Activated CD4-positive, alpha-beta T cell treated with anti-CD3 and anti-CD28 coated beads for 36 hours (primary cell): ENCODE measurements at regions not wholly inside any gene's neighbourhood (a gene's known extent, or its start where the extent isn't known, plus 50 kb on each side); places are given as distances from the start of the nearest gene placed in this dataset.

Source experiments
- ATAC-seq: fragments of 200-7000 bp; cut with Tn5 transposase; one replicate; pipeline ENCODE4 v1.10.0; 2021; ENCODE audit warnings: mild to moderate bottlenecking, moderate library complexity
- CTCF ChIA-PET: fragments of 350-600 bp; sonication (Branson Sonifier 250); formaldehyde crosslinking; loops from one replicate; lab custom pipeline; 2021; ENCODE audit warnings: antibody characterized with exemption; lab: Charles Lee
- POLR2A ChIA-PET: fragments of 350-600 bp; sonication (Branson Sonifier 250); formaldehyde crosslinking; loops from one replicate; lab custom pipeline; 2021; ENCODE audit warnings: antibody characterized with exemption, inconsistent platforms; lab: Charles Lee
- DNase-seq: peaks from one replicate; pipeline ENCODE4 v3.0.0-alpha.2; 2020
- H3K27ac Mint-ChIP-seq: one replicate; pipeline ENCODE4 v1.8.0; 2021; ENCODE audit warnings: mixed read lengths
- H3K27me3 Mint-ChIP-seq: one replicate; pipeline ENCODE4 v1.8.0; 2021; ENCODE audit warnings: mixed read lengths
- H3K36me3 Mint-ChIP-seq: one replicate; pipeline ENCODE4 v1.8.0; 2021; ENCODE audit warnings: low read depth, mixed read lengths
- H3K4me1 Mint-ChIP-seq: one replicate; pipeline ENCODE4 v1.8.0; 2021; ENCODE audit warnings: mixed read lengths
- H3K4me3 Mint-ChIP-seq: one replicate; pipeline ENCODE4 v1.8.0; 2021; ENCODE audit warnings: mild to moderate bottlenecking, moderate library complexity, mixed read lengths
- H3K9me3 Mint-ChIP-seq: one replicate; pipeline ENCODE4 v1.8.0; 2021; ENCODE audit warnings: low read depth, mixed read lengths
- intact Hi-C, 2 experiments: fragments of 100-400 bp; cut with DNase I in 1 of 2; cut with micrococcal nuclease in 1 of 2; formaldehyde crosslinking; loops; one replicate each; pipeline versions ENCODE4 v1.14.2 to v1.15.1; 2022 to 2024; cut with DNase I, micrococcal nuclease

GRCh38 chr2:104280216-104280615 lies 573.7 kb upstream of the POU3F3 start:
- POLR2A ChIA-PET: no interaction called here
- no peaks in the 10 kb centered on the region for H3K9me3 Mint-ChIP-seq
- H3K36me3 Mint-ChIP-seq: no peaks in the 10 kb centered on the region
- CTCF ChIA-PET: no interaction called here
- intact Hi-C loops: no loop called here
- no peaks in the 10 kb centered on the region for H3K27me3 Mint-ChIP-seq
- H3K4me1 Mint-ChIP-seq: no peaks in the 10 kb centered on the region
- no peak overlapping the region for H3K4me3 Mint-ChIP-seq
- ATAC-seq (no peak), DNase-seq (no peak)
- no peak overlapping the region for H3K27ac Mint-ChIP-seq

DNA sequence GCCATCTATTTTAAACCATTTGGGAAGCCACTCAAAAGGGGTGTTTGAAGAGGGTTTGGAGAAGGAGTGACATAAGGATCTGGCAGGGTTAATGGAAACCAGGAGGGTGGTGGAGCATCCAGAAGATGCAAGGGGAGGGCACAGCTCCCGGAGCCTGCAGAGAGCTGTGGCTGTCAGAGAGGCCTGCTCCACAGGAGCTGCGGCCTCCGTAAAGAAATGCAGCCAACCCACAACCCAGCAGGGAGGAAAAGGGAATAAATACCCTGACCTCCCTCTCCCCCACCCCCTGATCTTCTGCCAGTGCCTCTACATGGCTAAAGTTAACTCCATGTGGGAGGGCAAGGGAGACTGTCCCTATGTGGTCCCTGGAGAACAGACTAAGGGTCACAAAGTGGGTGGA lies 567.1 kb upstream of the POU3F3 start:
- Mint-ChIP-seq H3K4me3 (no peak overlapping the region), H3K27ac (no peak overlapping the region), H3K36me3 (no peaks in the 10 kb centered on the region), H3K9me3 (no peaks in the 10 kb centered on the region), H3K4me1 (no peaks in the 10 kb centered on the region), H3K27me3 (peaks cover 3% of the 10 kb centered on the region)
- intact Hi-C loops: no loop called here
- no peak for ATAC-seq
- POLR2A ChIA-PET: no interaction called here
- no peak for DNase-seq
- CTCF ChIA-PET: no interaction called here

DNA sequence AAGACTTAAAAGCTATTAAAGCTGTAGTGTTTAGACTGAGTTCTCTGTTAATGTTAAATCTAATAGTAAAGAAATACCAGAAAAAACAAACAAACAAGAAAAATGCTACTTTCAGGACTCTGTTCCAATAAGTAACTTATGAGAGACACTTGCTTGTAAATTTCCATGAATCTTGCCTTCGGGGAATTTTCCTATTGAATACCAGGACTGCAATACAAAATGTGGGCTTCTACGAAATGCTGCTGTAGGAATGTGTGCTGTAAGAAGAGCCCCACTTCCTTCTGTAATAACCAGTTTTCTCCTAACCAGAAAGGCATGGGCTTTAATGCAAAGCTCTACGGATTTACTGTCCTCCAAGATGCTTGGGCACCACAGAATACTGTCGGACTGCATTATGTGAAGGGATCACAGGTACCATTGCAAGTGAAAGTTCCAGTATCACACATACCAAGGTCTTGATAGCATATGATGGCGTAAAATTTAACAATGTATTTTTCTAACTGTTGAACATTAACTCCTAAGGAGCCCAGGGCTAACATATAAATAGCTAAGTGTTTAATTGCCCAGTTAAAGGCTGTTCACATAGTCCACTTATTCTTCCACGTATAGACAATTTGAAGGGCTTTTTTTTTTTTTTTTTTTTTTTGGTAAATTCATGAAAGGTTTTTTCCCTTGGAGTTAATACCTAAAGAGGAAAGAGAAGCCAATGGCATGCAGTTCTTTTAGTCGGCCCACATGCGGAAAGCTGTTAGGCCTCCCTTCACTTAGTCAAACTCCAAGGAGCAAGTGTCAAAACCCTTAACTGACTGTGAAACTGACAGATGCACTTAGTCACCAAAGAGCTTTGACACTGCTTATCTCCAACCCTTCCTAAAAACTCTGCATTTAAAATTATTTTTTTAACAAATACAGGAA lies 564.0 kb upstream of the POU3F3 start:
- Mint-ChIP-seq H3K36me3 (no peaks in the 10 kb centered on the region), H3K9me3 (no peaks in the 10 kb centered on the region), H3K27me3 (peaks cover 3% of the 10 kb centered on the region), H3K27ac (no peak overlapping the region), H3K4me3 (no peak overlapping the region), H3K4me1 (no peaks in the 10 kb centered on the region)
- no peak for DNase-seq
- CTCF ChIA-PET: no interaction called here
- ATAC-seq: no peak
- intact Hi-C loops: no loop called here
- POLR2A ChIA-PET: interaction anchor here (0.6 kb wide), 1 partner anchor 156 kb away, joined by 3 read pairs; no protein-coding TSS in a partner anchor

DNA sequence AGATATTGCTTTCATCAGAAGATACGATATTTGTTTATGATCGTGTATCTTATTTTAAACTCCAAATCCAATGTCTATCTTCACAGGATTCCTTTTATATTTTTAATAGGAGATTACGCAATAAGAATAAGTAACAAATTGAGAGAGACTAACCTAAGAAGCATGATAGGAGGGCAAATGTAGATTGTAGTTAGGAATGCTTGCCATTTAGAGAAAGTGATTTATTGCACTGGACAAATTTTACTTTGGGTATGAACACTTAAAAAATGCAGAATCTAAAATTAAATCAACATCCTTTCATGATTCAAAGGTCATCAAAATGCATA lies 563.4 kb upstream of the POU3F3 start:
- CTCF ChIA-PET: no interaction called here
- Mint-ChIP-seq H3K4me3 (no peak overlapping the region), H3K27me3 (peaks cover 3% of the 10 kb centered on the region), H3K4me1 (no peaks in the 10 kb centered on the region), H3K27ac (no peak overlapping the region), H3K36me3 (no peaks in the 10 kb centered on the region), H3K9me3 (no peaks in the 10 kb centered on the region)
- no peak for DNase-seq
- intact Hi-C loops: no loop called here
- no peak for ATAC-seq
- POLR2A ChIA-PET: interaction anchor here (0.6 kb wide), 1 partner anchor 155 kb away, joined by 3 read pairs; no protein-coding TSS in a partner anchor

- H3K36me3 Mint-ChIP-seq: no peaks in the 10 kb centered on the region
- ATAC-seq: no peak
- intact Hi-C loops: no loop called here
- CTCF ChIA-PET: no interaction called here
- no peaks in the 10 kb centered on the region for H3K4me1 Mint-ChIP-seq
- DNase-seq: no peak
- POLR2A ChIA-PET: no interaction called here
- H3K27ac Mint-ChIP-seq: no peak overlapping the region
- no peak overlapping the region for H3K4me3 Mint-ChIP-seq
- peaks cover 3% of the 10 kb centered on the region for H3K27me3 Mint-ChIP-seq
- H3K9me3 Mint-ChIP-seq: peaks cover 3% of the 10 kb centered on the region
Observed at GRCh38 chr2:104312684-104313083, 541.2 kb upstream of the POU3F3 start.

DNA sequence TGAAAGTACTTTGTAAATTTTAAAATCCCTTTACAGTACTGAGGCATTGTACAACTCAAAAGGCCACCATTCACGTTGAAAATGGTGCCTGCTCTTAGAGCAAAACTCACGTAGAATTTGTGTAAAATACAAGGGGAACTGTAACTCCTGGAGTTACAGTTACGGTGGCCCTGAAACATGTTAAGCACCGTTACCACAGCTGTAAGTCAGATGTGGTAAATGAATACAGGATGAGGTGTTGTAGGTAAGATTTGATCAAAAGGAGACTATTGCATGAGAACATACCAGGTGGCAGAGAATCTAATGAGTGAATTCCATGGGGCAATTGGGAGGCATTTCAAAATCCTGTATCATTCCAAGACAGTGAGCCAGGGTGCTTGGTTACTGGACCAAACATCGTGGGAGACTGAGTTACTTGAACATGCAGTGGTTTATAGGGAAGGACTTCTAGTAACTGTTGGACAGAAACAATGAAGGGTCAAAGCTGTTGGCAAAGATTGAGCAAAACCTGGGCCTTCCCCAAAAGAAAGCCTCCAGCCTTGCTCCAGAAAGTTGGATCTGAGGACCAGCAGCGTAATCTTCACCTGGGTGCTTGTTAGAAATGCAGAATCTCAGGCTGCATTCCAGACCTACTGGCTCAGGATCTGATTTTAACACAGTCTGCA lies 535.8 kb upstream of the POU3F3 start:
- Mint-ChIP-seq H3K4me1 (no peaks in the 10 kb centered on the region), H3K27me3 (peaks cover 15% of the 10 kb centered on the region), H3K27ac (no peak overlapping the region), H3K9me3 (no peaks in the 10 kb centered on the region), H3K36me3 (no peaks in the 10 kb centered on the region), H3K4me3 (no peak overlapping the region)
- ChIA-PET CTCF (no interaction called here), POLR2A (no interaction called here)
- intact Hi-C loops: no loop called here
- no peak for DNase-seq
- ATAC-seq: no peak

DNA sequence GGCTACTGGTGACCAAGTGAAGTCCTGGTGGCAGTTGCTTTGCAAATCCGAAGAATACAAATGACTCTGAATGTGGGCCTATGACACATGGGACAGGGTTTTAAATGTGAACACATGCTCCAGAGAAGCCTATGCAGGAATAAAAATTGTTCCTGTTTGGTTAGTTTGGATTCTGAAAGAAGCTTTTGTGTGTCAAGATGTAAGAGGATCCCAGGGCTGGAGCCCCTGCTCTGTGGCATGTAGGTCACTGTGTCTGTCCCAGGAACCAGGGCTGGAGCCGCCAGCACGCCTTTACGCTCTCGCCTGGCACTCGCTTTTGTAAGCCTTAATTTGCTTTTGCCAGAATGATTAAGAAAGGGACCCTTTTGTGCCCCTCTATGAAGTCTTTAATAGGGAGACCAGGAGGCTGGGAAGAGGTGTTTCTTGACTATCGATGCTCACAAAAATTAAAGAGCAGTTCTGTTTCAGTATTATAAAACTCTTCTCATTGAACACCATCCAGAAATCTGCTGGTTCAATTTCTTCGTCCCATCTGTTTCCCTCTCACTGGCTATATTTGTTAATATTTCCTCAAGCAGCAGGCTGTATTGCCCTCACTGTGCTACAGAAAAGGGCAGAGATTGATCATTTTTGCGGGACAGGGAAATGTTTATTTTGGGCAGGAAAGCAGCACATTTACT lies 532.7 kb upstream of the POU3F3 start:
- POLR2A ChIA-PET: no interaction called here
- H3K4me1 Mint-ChIP-seq: no peaks in the 10 kb centered on the region
- intact Hi-C loops: no loop called here
- H3K27ac Mint-ChIP-seq: no peak overlapping the region
- DNase-seq (no peak), ATAC-seq (no peak)
- CTCF ChIA-PET: interaction anchor here (1.0 kb wide), 1 partner anchor 28 kb away, joined by 4 read pairs; no protein-coding TSS in a partner anchor
- H3K27me3 Mint-ChIP-seq: peaks cover 20% of the 10 kb centered on the region
- no peak overlapping the region for H3K4me3 Mint-ChIP-seq
- no peaks in the 10 kb centered on the region for H3K36me3 Mint-ChIP-seq
- no peaks in the 10 kb centered on the region for H3K9me3 Mint-ChIP-seq

DNA sequence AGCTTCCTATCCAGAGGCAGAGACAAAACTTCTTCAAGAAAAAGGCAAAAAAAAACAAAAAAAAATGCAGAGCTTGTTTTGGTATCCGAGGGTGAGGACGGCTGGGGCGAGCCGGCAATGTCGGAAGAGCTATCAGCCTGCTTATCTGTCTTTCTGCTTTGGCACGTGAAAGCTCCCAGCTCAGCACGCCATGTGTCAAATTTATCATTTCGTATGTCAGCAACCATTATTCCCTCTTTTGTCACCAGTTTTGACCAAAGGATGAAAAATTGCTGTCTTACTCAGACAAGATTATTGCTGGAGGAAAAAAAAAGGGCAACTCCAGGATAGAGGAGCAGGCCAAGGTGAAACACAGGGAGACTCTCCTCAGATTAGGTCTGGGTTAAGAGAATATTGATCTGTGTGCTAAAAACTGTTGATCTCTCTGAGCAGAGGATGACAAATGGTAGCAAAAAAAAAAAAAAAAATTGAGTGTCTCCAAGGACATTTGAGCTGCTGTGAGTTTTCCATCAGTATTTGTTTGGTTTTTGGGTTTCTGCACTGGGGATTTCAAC lies 532.0 kb upstream of the POU3F3 start:
- H3K4me3 Mint-ChIP-seq: no peak overlapping the region
- intact Hi-C loops: no loop called here
- CTCF ChIA-PET: interaction anchor here (1.0 kb wide), 1 partner anchor 29 kb away, joined by 4 read pairs; no protein-coding TSS in a partner anchor
- H3K27me3 Mint-ChIP-seq: peaks cover 20% of the 10 kb centered on the region
- H3K36me3 Mint-ChIP-seq: no peaks in the 10 kb centered on the region
- H3K4me1 Mint-ChIP-seq: no peaks in the 10 kb centered on the region
- no peak for DNase-seq
- ATAC-seq: no peak
- POLR2A ChIA-PET: no interaction called here
- no peaks in the 10 kb centered on the region for H3K9me3 Mint-ChIP-seq
- H3K27ac Mint-ChIP-seq: no peak overlapping the region

GRCh38 chr2:104332731-104333130 lies 521.2 kb upstream of the POU3F3 start:
- no peak overlapping the region for H3K27ac Mint-ChIP-seq
- peaks cover 5% of the 10 kb centered on the region for H3K27me3 Mint-ChIP-seq
- H3K36me3 Mint-ChIP-seq: no peaks in the 10 kb centered on the region
- ATAC-seq (no peak), DNase-seq (no peak)
- H3K4me1 Mint-ChIP-seq: no peaks in the 10 kb centered on the region
- H3K4me3 Mint-ChIP-seq: no peak overlapping the region
- ChIA-PET POLR2A (no interaction called here), CTCF (interaction anchor here (0.9 kb wide), 1 partner anchor 517 kb away, joined by 3 read pairs; no protein-coding TSS in a partner anchor)
- H3K9me3 Mint-ChIP-seq: no peaks in the 10 kb centered on the region
- intact Hi-C loops: no loop called here

GRCh38 chr2:104337869-104338268 lies 516.0 kb upstream of the POU3F3 start:
- POLR2A ChIA-PET: no interaction called here
- no peaks in the 10 kb centered on the region for H3K9me3 Mint-ChIP-seq
- no peaks in the 10 kb centered on the region for H3K36me3 Mint-ChIP-seq
- no peak overlapping the region for H3K27ac Mint-ChIP-seq
- intact Hi-C loops: no loop called here
- peaks cover 5% of the 10 kb centered on the region for H3K27me3 Mint-ChIP-seq
- ATAC-seq: no peak
- CTCF ChIA-PET: no interaction called here
- H3K4me1 Mint-ChIP-seq: no peaks in the 10 kb centered on the region
- no peak overlapping the region for H3K4me3 Mint-ChIP-seq
- DNase-seq: no peak

GRCh38 chr2:104340162-104340561 lies 513.8 kb upstream of the POU3F3 start:
- ChIA-PET CTCF (no interaction called here), POLR2A (no interaction called here)
- intact Hi-C loops: no loop called here
- H3K4me1 Mint-ChIP-seq: no peaks in the 10 kb centered on the region
- no peaks in the 10 kb centered on the region for H3K36me3 Mint-ChIP-seq
- ATAC-seq: no peak
- H3K4me3 Mint-ChIP-seq: no peak overlapping the region
- no peak for DNase-seq
- no peak overlapping the region for H3K27ac Mint-ChIP-seq
- no peaks in the 10 kb centered on the region for H3K9me3 Mint-ChIP-seq
- peaks cover 10% of the 10 kb centered on the region for H3K27me3 Mint-ChIP-seq
